Esophagus (tissue), 2 donors: ENCODE measurements at regions not wholly inside any gene's neighbourhood (a gene's known extent, or its start where the extent isn't known, plus 50 kb on each side); places are given as distances from the start of the nearest gene placed in this dataset.

Experiments
- H3K27ac ChIP-seq, 2 donors: one replicate each; pipeline ENCODE4 v1.5.1; 2013; ENCODE audit warnings: low read depth in 2 of 2, mild to moderate bottlenecking in 2 of 2, inconsistent platforms in 1 of 2, low read length in 1 of 2, moderate library complexity in 1 of 2
- H3K27me3 ChIP-seq, 2 donors: one replicate each; pipeline ENCODE4 v1.6.1; 2013; ENCODE audit warnings: low read length in 2 of 2, control low read depth in 1 of 2, mild to moderate bottlenecking in 1 of 2; ENCODE audit not compliant: insufficient read depth in 2 of 2, control insufficient read depth in 1 of 2
- H3K36me3 ChIP-seq, 2 donors: one replicate each; pipeline ENCODE4 v1.6.1; 2013; ENCODE audit warnings: low read length in 1 of 2; ENCODE audit not compliant: control insufficient read depth in 2 of 2, insufficient read depth in 2 of 2
- H3K4me1 ChIP-seq, 2 donors: one replicate each; pipeline ENCODE4 v1.6.1; 2013; ENCODE audit warnings: low read length in 1 of 2; ENCODE audit not compliant: control insufficient read depth in 2 of 2, insufficient read depth in 2 of 2
- H3K4me3 ChIP-seq, 2 donors: one replicate each; pipeline ENCODE4 v1.5.1; 2013; ENCODE audit warnings: low read length in 2 of 2, mild to moderate bottlenecking in 2 of 2, low read depth in 1 of 2, moderate library complexity in 1 of 2
- H3K9me3 ChIP-seq, 2 donors: one replicate each; pipeline ENCODE4 v1.6.1; 2013; ENCODE audit warnings: mild to moderate bottlenecking in 2 of 2, low read depth in 1 of 2, low read length in 1 of 2, moderate library complexity in 1 of 2; ENCODE audit not compliant: control insufficient read depth in 2 of 2, insufficient read depth in 1 of 2
- WGBS, 2 donors: extraction: QIAGEN DNeasy Blood & Tissue Kit; methylation state at CpG; one replicate each; pipeline ENCODE4 v1.1.7; 2013; 5-methylcytosine and 5-hydroxymethylcytosine counted together
- donor health status: healthy with polysubstance abuse.
- donor health status: Bipolar disorder and iron deficiency.

GRCh38 chrX:109856974-109857373 is 123.9 kb upstream of the ACSL4 start:
- H3K4me3 ChIP-seq = no peak overlapping the region
- WGBS, 2 donors = 4 to 15% methylated on average over 5 of the region's 5 CpGs
- H3K27me3 ChIP-seq = peaks cover 0 to 2% of the 10 kb centered on the region in 2 donors
- no peak overlapping the region for H3K27ac ChIP-seq
- H3K4me1 ChIP-seq = no peaks in the 10 kb centered on the region
- no peaks in the 10 kb centered on the region for H3K36me3 ChIP-seq
- no peaks in the 10 kb centered on the region for H3K9me3 ChIP-seq

GRCh38 chrX:109857584-109858228 is 124.6 kb upstream of the ACSL4 start:
- no peak overlapping the region for H3K4me3 ChIP-seq
- H3K36me3 ChIP-seq = no peaks in the 10 kb centered on the region
- H3K9me3 ChIP-seq = no peaks in the 10 kb centered on the region
- WGBS, 2 donors = 39 to 54% methylated on average over 4 of the region's 4 CpGs
- no peaks in the 10 kb centered on the region for H3K4me1 ChIP-seq
- peaks cover 0 to 2% of the 10 kb centered on the region in 2 donors for H3K27me3 ChIP-seq
- no peak overlapping the region for H3K27ac ChIP-seq

GRCh38 chrX:109858602-109859341 is 125.7 kb upstream of the ACSL4 start:
- WGBS, 2 donors = 81 to 92% methylated on average over 5 of the region's 5 CpGs
- Histone ChIP-seq H3K9me3 (no peaks in the 10 kb centered on the region), H3K36me3 (no peaks in the 10 kb centered on the region), H3K4me1 (no peaks in the 10 kb centered on the region), H3K4me3 (no peak overlapping the region), H3K27me3 (peaks cover 0 to 3% of the 10 kb centered on the region in 2 donors), H3K27ac (no peak overlapping the region)

DNA sequence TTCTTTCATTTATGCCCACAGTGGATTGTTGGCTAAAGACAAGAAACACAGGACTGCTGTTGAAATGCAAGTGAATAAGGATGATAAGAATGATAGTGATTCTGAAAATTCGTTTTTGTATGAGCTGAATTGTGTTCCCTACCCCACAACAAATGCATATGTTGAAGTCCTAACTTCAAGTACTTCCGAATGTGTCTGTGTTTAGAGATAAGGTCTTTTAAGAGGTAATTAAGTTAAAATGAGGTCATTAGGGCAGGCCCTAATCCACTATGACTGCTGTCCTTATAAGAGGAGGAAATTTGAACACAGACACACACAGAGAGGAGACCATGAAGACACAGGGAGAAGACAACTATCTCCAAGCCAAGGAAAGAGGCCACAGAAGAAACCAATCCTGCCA is 126.6 kb upstream of the ACSL4 start:
- H3K4me1 ChIP-seq = no peaks in the 10 kb centered on the region
- peaks cover 0 to 4% of the 10 kb centered on the region in 2 donors for H3K27me3 ChIP-seq
- H3K27ac ChIP-seq = no peak overlapping the region
- H3K9me3 ChIP-seq = no peaks in the 10 kb centered on the region
- H3K4me3 ChIP-seq = no peak overlapping the region
- no peaks in the 10 kb centered on the region for H3K36me3 ChIP-seq
- WGBS, 2 donors = 60 to 87% methylated on average over 2 of the region's 2 CpGs

DNA sequence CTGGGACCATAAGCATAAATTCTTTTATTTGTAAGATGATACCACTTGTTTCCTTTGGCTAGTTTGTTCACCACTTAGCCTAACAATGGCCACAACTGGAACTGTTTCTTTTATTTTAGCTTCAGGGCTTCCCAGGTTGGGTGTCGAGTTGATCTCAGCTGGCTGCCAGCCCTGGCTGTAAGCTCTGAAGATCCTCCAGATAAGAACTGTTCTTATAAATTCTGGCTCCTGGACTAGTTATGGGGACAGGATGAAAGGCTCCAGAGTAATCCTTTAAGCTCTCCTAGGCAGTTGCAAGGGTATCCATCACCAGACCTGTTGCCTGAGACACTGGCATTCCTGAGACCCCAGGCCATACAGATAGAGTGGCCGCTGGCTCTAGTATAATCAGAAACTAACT is 129.4 kb upstream of the ACSL4 start:
- WGBS, 2 donors = 39 to 48% methylated on average over 2 of the region's 2 CpGs

DNA sequence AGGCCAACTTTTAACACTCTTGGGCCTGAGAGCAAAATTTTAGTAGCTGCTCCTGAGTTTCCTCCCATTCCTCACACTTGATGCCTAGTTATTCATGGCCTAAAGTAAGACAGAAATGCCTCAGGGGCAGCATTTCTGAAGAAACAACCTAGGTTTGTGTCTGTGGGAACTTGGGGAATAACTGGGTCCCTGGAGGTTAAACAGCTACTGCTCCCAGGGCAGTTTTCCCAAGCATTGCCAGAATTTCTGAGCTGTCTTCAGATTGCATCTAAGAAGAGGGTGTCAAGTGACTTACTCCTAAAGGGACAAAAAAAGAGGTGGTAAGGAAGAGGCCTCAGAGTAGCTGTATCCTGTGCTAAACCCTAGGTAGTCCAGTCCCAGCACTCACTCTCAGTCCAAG is 130.8 kb upstream of the ACSL4 start:
- no peaks in the 10 kb centered on the region for H3K4me1 ChIP-seq
- H3K4me3 ChIP-seq = no peak overlapping the region
- no peaks in the 10 kb centered on the region for H3K9me3 ChIP-seq
- peaks cover 0 to 5% of the 10 kb centered on the region in 2 donors for H3K27me3 ChIP-seq
- H3K27ac ChIP-seq = no peak overlapping the region
- no peaks in the 10 kb centered on the region for H3K36me3 ChIP-seq

More for the DNA sequence above, 129.4 kb upstream of the ACSL4 start:
- Histone ChIP-seq H3K27me3 (peaks cover 0 to 7% of the 10 kb centered on the region in 2 donors), H3K4me3 (no peak overlapping the region), H3K9me3 (no peaks in the 10 kb centered on the region), H3K36me3 (no peaks in the 10 kb centered on the region), H3K4me1 (no peaks in the 10 kb centered on the region), H3K27ac (no peak overlapping the region)

GRCh38 chrX:109871121-109871888 is 131.6 kb upstream of the TMEM164 start:
- H3K27me3 ChIP-seq = no peaks in the 10 kb centered on the region
- 68 to 72% methylated on average over 4 of the region's 4 CpGs for whole genome bisulfite sequencing, 2 donors
- no peak overlapping the region for H3K27ac ChIP-seq
- no peaks in the 10 kb centered on the region for H3K36me3 ChIP-seq
- no peaks in the 10 kb centered on the region for H3K9me3 ChIP-seq
- H3K4me1 ChIP-seq = no peaks in the 10 kb centered on the region
- no peak overlapping the region for H3K4me3 ChIP-seq

- H3K9me3 ChIP-seq = no peaks in the 10 kb centered on the region
- no peaks in the 10 kb centered on the region for H3K36me3 ChIP-seq
- H3K4me3 ChIP-seq = no peak overlapping the region
- 37 to 51% methylated on average over 4 of the region's 4 CpGs for WGBS, 2 donors
- no peaks in the 10 kb centered on the region for H3K4me1 ChIP-seq
- no peaks in the 10 kb centered on the region for H3K27me3 ChIP-seq
- no peak overlapping the region for H3K27ac ChIP-seq
Measured at GRCh38 chrX:109872021-109872732, 130.7 kb upstream of the TMEM164 start.

DNA sequence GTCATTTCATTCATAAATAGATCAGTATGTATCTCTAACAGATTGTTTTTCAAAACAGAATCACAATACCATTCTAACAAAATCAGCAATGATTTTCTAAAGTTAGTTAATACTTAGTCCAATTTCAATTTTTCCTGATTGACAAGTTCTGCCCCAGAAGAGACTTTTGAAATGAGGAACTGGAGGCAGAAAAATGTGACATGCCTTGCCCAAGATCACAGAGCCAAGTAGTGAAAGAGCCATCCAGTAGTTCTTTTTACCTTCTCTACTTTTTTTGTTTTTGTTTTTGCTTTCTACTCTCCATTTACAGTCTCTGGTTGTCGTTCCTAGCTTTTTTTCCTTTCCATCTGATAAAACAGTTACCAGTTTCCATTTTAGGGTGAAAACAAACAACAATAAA is 129.3 kb upstream of the TMEM164 start:
- no peaks in the 10 kb centered on the region for H3K9me3 ChIP-seq
- no peaks in the 10 kb centered on the region for H3K27me3 ChIP-seq
- WGBS, 2 donors = 15 to 32% methylated on average over 1 of the region's 1 CpG
- no peak overlapping the region for H3K27ac ChIP-seq
- no peaks in the 10 kb centered on the region for H3K4me1 ChIP-seq
- H3K36me3 ChIP-seq = no peaks in the 10 kb centered on the region
- H3K4me3 ChIP-seq = no peak overlapping the region
